HEK293 (cell line): ENCODE measurements at regions not wholly inside any gene's neighbourhood (a gene's known extent, or its start where the extent isn't known, plus 50 kb on each side); places are given as distances from the start of the nearest gene placed in this dataset.

Source experiments
- CTCF ChIA-PET: fragments of 350-600 bp; formaldehyde crosslinking; extraction: SDS; loops from one replicate; lab custom pipeline; 2021; ENCODE audit warnings: antibody characterized with exemption; lab: Yijun Ruan, JAX
- POLR2A ChIA-PET: fragments of 300-600 bp; formaldehyde crosslinking; extraction: SDS; loops from one replicate; lab custom pipeline; 2020; ENCODE audit warnings: antibody characterized with exemption, inconsistent platforms; lab: Yijun Ruan, JAX
- H3K27ac ChIP-seq: fragments of 200-500 bp; sonication (Bioruptor generic); 2 replicates; pipeline ENCODE4 v1.5.1; 2014; ENCODE audit warnings: low read depth, low read length, control low read depth, inconsistent platforms; ENCODE audit errors: extremely low read depth
- H3K36me3 ChIP-seq, 2 experiments: fragments of 200-500 bp in 1 of 2; sonication (Bioruptor generic) in 1 of 2; 1 replicate in 1 of 2; 2 replicates in 1 of 2; pipeline ENCODE4 v1.5.1; 2014 to 2017; ENCODE audit warnings: inconsistent platforms in 2 of 2, low read length in 2 of 2; ENCODE audit not compliant: control insufficient read depth in 2 of 2, insufficient read depth in 1 of 2
- H3K4me1 ChIP-seq: fragments of 200-500 bp; sonication (Bioruptor generic); 2 replicates; pipeline ENCODE4 v1.5.1; 2014; ENCODE audit warnings: mild to moderate bottlenecking, low read length, inconsistent platforms; ENCODE audit not compliant: control insufficient read depth, insufficient read depth
- H3K4me3 ChIP-seq: 2 replicates; pipeline ENCODE4 v1.5.1; 2011; ENCODE audit warnings: low read depth, mild to moderate bottlenecking, control low read depth, low read length, moderate library complexity
- H3K9me3 ChIP-seq: fragments of 200-500 bp; sonication (Bioruptor generic); 2 replicates; pipeline ENCODE4 v1.5.1; 2014; ENCODE audit warnings: low read depth, low read length, inconsistent platforms; ENCODE audit not compliant: control insufficient read depth, insufficient read depth
- PRDM1 ChIP-seq: fragments of 450-650 bp; formaldehyde crosslinking; IDR thresholded peaks from 2 replicates; pipeline ENCODE4; 2016; ENCODE audit warnings: missing biosample characterization, missing genetic modification characterization
- PRDM2 ChIP-seq: fragments of 450-650 bp; formaldehyde crosslinking; IDR thresholded peaks from 2 replicates; pipeline ENCODE4 v1.5.1; 2016; ENCODE audit warnings: missing biosample characterization, missing genetic modification characterization, borderline replicate concordance
- SETDB1 ChIP-seq: IDR thresholded peaks from one replicate; pipeline ENCODE4 v1.6.1; 2017; ENCODE audit warnings: mild to moderate bottlenecking, low read length, moderate library complexity, mixed read lengths; ENCODE audit not compliant: insufficient read length
- ZBTB1 ChIP-seq: fragments of 450-650 bp; formaldehyde crosslinking; IDR thresholded peaks from 2 replicates; pipeline ENCODE4 v1.5.1; 2016; ENCODE audit warnings: missing biosample characterization, missing genetic modification characterization
- ZBTB10 ChIP-seq: fragments of 450-650 bp; formaldehyde crosslinking; IDR thresholded peaks from 2 replicates; pipeline ENCODE4 v1.5.1; 2016; ENCODE audit warnings: missing biosample characterization, missing genetic modification characterization
- ZNF169 ChIP-seq: fragments of 450-650 bp; formaldehyde crosslinking; IDR thresholded peaks from 2 replicates; pipeline ENCODE4 v1.5.1; 2016; ENCODE audit warnings: missing biosample characterization, missing genetic modification characterization
- ZNF610 ChIP-seq: fragments of 450-650 bp; formaldehyde crosslinking; IDR thresholded peaks from 2 replicates; pipeline ENCODE4 v1.5.1; 2016; ENCODE audit warnings: missing biosample characterization, missing genetic modification characterization, borderline replicate concordance
- ZNF639 ChIP-seq: fragments of 450-650 bp; formaldehyde crosslinking; IDR thresholded peaks from 2 replicates; pipeline ENCODE4 v1.5.1; 2016; ENCODE audit warnings: missing biosample characterization, missing genetic modification characterization
- ZNF704 ChIP-seq: fragments of 450-650 bp; formaldehyde crosslinking; IDR thresholded peaks from 2 replicates; pipeline ENCODE4 v1.5.1; 2016; ENCODE audit warnings: missing biosample characterization, missing genetic modification characterization
- ZSCAN5A ChIP-seq: fragments of 450-650 bp; formaldehyde crosslinking; IDR thresholded peaks from 2 replicates; pipeline ENCODE4 v1.5.1; 2016; ENCODE audit warnings: missing biosample characterization, missing genetic modification characterization

GRCh38 chr6:86107985-86108384 is 465.3 kb upstream of the SYNCRIP start:
- ChIA-PET POLR2A (no interaction called here), CTCF (no interaction called here)
- H3K9me3 ChIP-seq, result no peaks in the 10 kb centered on the region

GRCh38 chr6:86087954-86088353 is 445.3 kb upstream of the SYNCRIP start:
- ChIA-PET CTCF (interaction anchor here (1.5 kb wide), 1 partner anchor 9 kb away, joined by 5 read pairs; no protein-coding TSS in a partner anchor), POLR2A (no interaction called here)
- no peaks in the 10 kb centered on the region for H3K9me3 ChIP-seq
- no peak for TF ChIP-seq ZBTB10 (tag by site-specific recombination)
- TF ChIP-seq ZNF169 (tag by site-specific recombination), result no peak
- no peak for TF ChIP-seq PRDM2
- no peak for TF ChIP-seq SETDB1
- no peak for TF ChIP-seq ZNF610
- no peak for TF ChIP-seq PRDM1 (tag by site-specific recombination)
- no peaks in the 10 kb centered on the region for H3K4me1 ChIP-seq
- no peaks in the 10 kb centered on the region for H3K36me3 ChIP-seq
- H3K4me3 ChIP-seq, result no peak overlapping the region
- H3K27ac ChIP-seq, result no peak overlapping the region

More at GRCh38 chr6:86107985-86108384, 465.3 kb upstream of the SYNCRIP start:
- Histone ChIP-seq H3K4me3 (no peak overlapping the region), H3K27ac (no peak overlapping the region), H3K4me1 (no peaks in the 10 kb centered on the region), H3K36me3 (no peaks in the 10 kb centered on the region)
- TF ChIP-seq ZSCAN5A (tag by site-specific recombination), result no peak
- no peak for TF ChIP-seq ZBTB1 (tag by site-specific recombination)
- TF ChIP-seq ZNF639 (tag by site-specific recombination), result no peak
- TF ChIP-seq ZNF704 (tag by site-specific recombination), result no peak
